Endodermal cell (in vitro differentiated cells): ENCODE measurements at regions not wholly inside any gene's neighbourhood (a gene's known extent, or its start where the extent isn't known, plus 50 kb on each side); places are given as distances from the start of the nearest gene placed in this dataset.

ENCODE experiments used
- DNase-seq: peaks from one replicate; pipeline ENCODE4 v3.0.0-alpha.2; 2017
- H3K27ac ChIP-seq: 2 replicates; pipeline ENCODE4 v1.5.1; 2013; ENCODE audit warnings: mild to moderate bottlenecking, low read depth, low read length, moderate library complexity
- H3K27me3 ChIP-seq: 2 replicates; pipeline ENCODE4 v1.6.1; 2013; ENCODE audit warnings: mild to moderate bottlenecking, low read length, moderate library complexity; ENCODE audit not compliant: insufficient read depth, control insufficient read depth, poor library complexity, severe bottlenecking
- H3K36me3 ChIP-seq: 2 replicates; pipeline ENCODE4 v1.7.0; 2013; ENCODE audit warnings: mild to moderate bottlenecking, low read length, moderate library complexity; ENCODE audit not compliant: control insufficient read depth, insufficient read depth
- H3K4me1 ChIP-seq: one replicate; pipeline ENCODE4 v1.7.0; 2013; ENCODE audit warnings: low read length; ENCODE audit not compliant: control insufficient read depth, insufficient read depth
- H3K4me3 ChIP-seq: 2 replicates; pipeline ENCODE4 v1.5.1; 2013; ENCODE audit warnings: mild to moderate bottlenecking, low read length, moderate library complexity
- H3K9ac ChIP-seq: 2 replicates; pipeline ENCODE4 v1.6.1; 2013; ENCODE audit warnings: mild to moderate bottlenecking, low read length, moderate library complexity; ENCODE audit not compliant: poor library complexity, severe bottlenecking; ENCODE audit errors: extremely low read depth
- H3K9me3 ChIP-seq: 2 replicates; pipeline ENCODE4 v1.6.1; 2013; ENCODE audit warnings: mild to moderate bottlenecking, low read length, moderate library complexity; ENCODE audit not compliant: control insufficient read depth
- H3K27ac Mint-ChIP-seq: 2 replicates; pipeline ENCODE4 v1.8.0; 2020; ENCODE audit warnings: mixed read lengths
- H3K27me3 Mint-ChIP-seq: 2 replicates; pipeline ENCODE4 v1.8.0; 2021; ENCODE audit warnings: mild to moderate bottlenecking, mixed read lengths; ENCODE audit not compliant: insufficient read depth
- H3K36me3 Mint-ChIP-seq: 2 replicates; pipeline ENCODE4 v1.8.0; 2020; ENCODE audit warnings: low read depth, mixed read lengths
- H3K4me1 Mint-ChIP-seq: 2 replicates; pipeline ENCODE4 v1.8.0; 2020; ENCODE audit warnings: mixed read lengths
- H3K4me3 Mint-ChIP-seq: 2 replicates; pipeline ENCODE4 v1.8.0; 2020; ENCODE audit warnings: mild to moderate bottlenecking, moderate library complexity, mixed read lengths
- H3K9me3 Mint-ChIP-seq: 2 replicates; pipeline ENCODE4 v1.8.0; 2020; ENCODE audit warnings: mild to moderate bottlenecking, mixed read lengths
- CTCF ChIP-seq: fragments of 200-600 bp; sonication (generic); conservative IDR thresholded peaks from 2 replicates; pipeline ENCODE4 v1.5.0; 2021; ENCODE audit warnings: antibody characterized with exemption, mild to moderate bottlenecking
- WGBS, 2 experiments: methylation state at CpG; one replicate each; pipeline versions ENCODE4 v1.1.5 to v1.1.7; 2013; ENCODE audit warnings: missing lambda C conversion rate in 2 of 2, mixed read lengths in 1 of 2; ENCODE audit not compliant: insufficient coverage in 1 of 2, insufficient read length in 1 of 2; 5-methylcytosine and 5-hydroxymethylcytosine counted together

- TF ChIP-seq CTCF = no peak
- Histone ChIP-seq H3K27ac (no peak overlapping the region), H3K36me3 (no peaks in the 10 kb centered on the region), H3K9ac (no peak overlapping the region), H3K4me1 (no peaks in the 10 kb centered on the region), H3K4me3 (no peak overlapping the region), H3K9me3 (no peaks in the 10 kb centered on the region), H3K27me3 (no peaks in the 10 kb centered on the region)
- Mint-ChIP-seq H3K4me1 (no peaks in the 10 kb centered on the region), H3K9me3 (no peaks in the 10 kb centered on the region), H3K36me3 (no peaks in the 10 kb centered on the region), H3K27ac (no peak overlapping the region), H3K27me3 (no peaks in the 10 kb centered on the region), H3K4me3 (no peak overlapping the region)
- WGBS, 2 experiments = no CpG with 5 or more reads among the region's 1 CpG
- DNase-seq = no peak
These were observed 430.6 kb upstream of the BRINP3 start for GRCh38 chr1:190908246-190908645.

GRCh38 chr1:190908691-190909090 is 431.0 kb upstream of the BRINP3 start:
- no peaks in the 10 kb centered on the region for H3K4me1 Mint-ChIP-seq
- Histone ChIP-seq H3K4me3 (no peak overlapping the region), H3K36me3 (no peaks in the 10 kb centered on the region), H3K4me1 (no peaks in the 10 kb centered on the region), H3K27me3 (no peaks in the 10 kb centered on the region), H3K27ac (no peak overlapping the region), H3K9ac (no peak overlapping the region), H3K9me3 (no peaks in the 10 kb centered on the region)
- TF ChIP-seq CTCF = no peak
- H3K4me3 Mint-ChIP-seq = no peak overlapping the region
- H3K27me3 Mint-ChIP-seq = no peaks in the 10 kb centered on the region
- no peak for DNase-seq
- no peaks in the 10 kb centered on the region for H3K36me3 Mint-ChIP-seq
- H3K9me3 Mint-ChIP-seq = no peaks in the 10 kb centered on the region
- no peak overlapping the region for H3K27ac Mint-ChIP-seq

GRCh38 chr1:190935925-190936324 is 458.3 kb upstream of the BRINP3 start:
- Mint-ChIP-seq H3K4me1 (no peaks in the 10 kb centered on the region), H3K27ac (no peak overlapping the region), H3K36me3 (no peaks in the 10 kb centered on the region), H3K27me3 (no peaks in the 10 kb centered on the region), H3K9me3 (no peaks in the 10 kb centered on the region), H3K4me3 (no peak overlapping the region)
- no peak for DNase-seq
- H3K27me3 ChIP-seq = no peaks in the 10 kb centered on the region
- H3K36me3 ChIP-seq = no peaks in the 10 kb centered on the region
- H3K4me1 ChIP-seq = no peaks in the 10 kb centered on the region
- no peak overlapping the region for H3K9ac ChIP-seq
- 64% methylated on average over 1 of the region's 1 CpG; no CpG with 5 or more reads in 1 of the 2 experiments for WGBS, 2 experiments
- no peak overlapping the region for H3K4me3 ChIP-seq
- H3K27ac ChIP-seq = no peak overlapping the region
- H3K9me3 ChIP-seq = no peaks in the 10 kb centered on the region
- no peak for TF ChIP-seq CTCF
